ENCODE measurements at regions not wholly inside any gene's neighbourhood (a gene's known extent, or its start where the extent isn't known, plus 50 kb on each side); places are given as distances from the start of the nearest gene placed in this dataset.

GRCh38 chr14:97916100-97916499 is 1118.9 kb downstream of the VRK1 start:
- no peak for DNase-seq

GRCh38 chr14:97916669-97917568 is 1119.7 kb downstream of the VRK1 start:
- no peak for DNase-seq

GRCh38 chr14:97920201-97920600 is 1123.0 kb downstream of the VRK1 start:
- no peak for DNase-seq

- DNase-seq, result no peak
Measured at GRCh38 chr14:97921296-97921695, 1124.1 kb downstream of the VRK1 start.

GRCh38 chr14:97924922-97925613 is 1127.9 kb downstream of the VRK1 start:
- DNase-seq, result no peak

GRCh38 chr14:97930166-97930565 is 1133.0 kb downstream of the VRK1 start:
- no peak for DNase-seq

- no peak for DNase-seq
Measured at GRCh38 chr14:97931273-97931672, 1134.1 kb downstream of the VRK1 start.

- DNase-seq, result no peak
Measured at GRCh38 chr14:97942921-97943320, 1145.7 kb downstream of the VRK1 start.

- DNase-seq, result no peak
Measured at GRCh38 chr14:97943619-97944018, 1146.4 kb downstream of the VRK1 start.

- no peak for DNase-seq
Measured at GRCh38 chr14:97944380-97944779, 1147.2 kb downstream of the VRK1 start.

- DNase-seq, result no peak
Measured at GRCh38 chr14:97945631-97946030, 1148.4 kb downstream of the VRK1 start.

GRCh38 chr14:97946240-97946639 is 1149.1 kb downstream of the VRK1 start:
- no peak for DNase-seq

GRCh38 chr14:97946641-97947040 is 1149.5 kb downstream of the VRK1 start:
- DNase-seq, result no peak

GRCh38 chr14:97948841-97949240 is 1151.7 kb downstream of the VRK1 start:
- no peak for DNase-seq

GRCh38 chr14:97956581-97957340 is 1159.6 kb downstream of the VRK1 start:
- no peak for DNase-seq

GRCh38 chr14:97959251-97959650 is 1162.1 kb downstream of the VRK1 start:
- no peak for DNase-seq

GRCh38 chr14:97960436-97960835 is 1163.3 kb downstream of the VRK1 start:
- no peak for DNase-seq

GRCh38 chr14:97970222-97970621 is 1173.0 kb downstream of the VRK1 start:
- DNase-seq, result no peak

GRCh38 chr14:97975216-97975615 is 1178.0 kb downstream of the VRK1 start:
- no peak for DNase-seq

GRCh38 chr14:97975962-97976361 is 1178.8 kb downstream of the VRK1 start:
- DNase-seq, result no peak

GRCh38 chr14:97976861-97977260 is 1179.7 kb downstream of the VRK1 start:
- DNase-seq, result no peak

GRCh38 chr14:97977651-97978261 is 1180.6 kb downstream of the VRK1 start:
- peak; percentile 79 for DNase-seq

- peak; percentile 65 for DNase-seq
Measured at GRCh38 chr14:97978341-97978740, 1181.2 kb downstream of the VRK1 start.
